NT2/D1 (cell line): ENCODE measurements at regions not wholly inside any gene's neighbourhood (a gene's known extent, or its start where the extent isn't known, plus 50 kb on each side); places are given as distances from the start of the nearest gene placed in this dataset.
"Not testable (repeated sequence)": the region's sequence is repeated elsewhere in the genome, so short reads cannot be mapped to it uniquely, and the experiment has no call there.

Experiments
- DNase-seq: peaks from one replicate; pipeline ENCODE4 v3.0.0-alpha.2; 2011; ENCODE audit warnings: low read depth, low spot score
- H3K27me3 ChIP-seq: 2 replicates; pipeline ENCODE4 v1.6.0; 2011; ENCODE audit warnings: mild to moderate bottlenecking; ENCODE audit not compliant: insufficient read length, insufficient read depth
- H3K36me3 ChIP-seq: 2 replicates; pipeline ENCODE4 v1.6.1; 2011; ENCODE audit warnings: mild to moderate bottlenecking, low read length, mixed read lengths; ENCODE audit not compliant: insufficient read depth, insufficient read length
- H3K4me1 ChIP-seq: 2 replicates; pipeline ENCODE4 v1.5.1; 2011; ENCODE audit not compliant: insufficient read depth, insufficient read length
- H3K4me3 ChIP-seq: 2 replicates; pipeline ENCODE4 v1.5.1; 2011; ENCODE audit warnings: low read depth; ENCODE audit not compliant: insufficient read length
- H3K9ac ChIP-seq: 2 replicates; pipeline ENCODE4 v1.6.0; 2011; ENCODE audit warnings: low read depth; ENCODE audit not compliant: insufficient read length
- H3K9me3 ChIP-seq: 2 replicates; pipeline ENCODE4 v1.5.1; 2011; ENCODE audit warnings: mild to moderate bottlenecking, low read length; ENCODE audit not compliant: insufficient read depth
- SUZ12 ChIP-seq: IDR thresholded peaks from 2 replicates; pipeline ENCODE4 v1.6.1; 2011; ENCODE audit not compliant: insufficient read length, insufficient read depth; ENCODE audit errors: extremely low read depth
- YY1 ChIP-seq: IDR thresholded peaks from 2 replicates; pipeline ENCODE4 v1.6.1; 2011; ENCODE audit not compliant: insufficient read length, insufficient read depth
- ZNF274 ChIP-seq: IDR thresholded peaks from 2 replicates; pipeline ENCODE4 v1.6.1; 2011; ENCODE audit warnings: mild to moderate bottlenecking, low read depth, low read length

DNA sequence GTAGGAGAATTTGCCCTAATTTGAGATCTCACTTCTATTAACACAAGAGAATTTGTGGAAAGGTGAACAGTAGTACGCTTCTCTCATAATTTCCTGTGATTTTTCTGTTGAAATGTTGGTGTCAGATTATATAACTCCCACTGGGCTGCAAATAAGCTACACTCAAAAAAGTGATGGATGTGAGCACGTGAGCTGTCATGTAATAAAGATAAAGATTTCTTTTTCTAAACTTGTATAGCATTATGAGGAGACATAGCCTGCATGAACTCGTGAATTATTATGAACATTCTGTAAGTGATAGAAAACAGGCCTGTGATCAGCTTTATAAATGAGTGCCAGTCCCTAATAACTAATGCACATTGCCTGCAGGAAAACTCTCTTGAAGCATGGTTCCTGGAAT lies 356.6 kb upstream of the ACTRT1 start:
- no peaks in the 10 kb centered on the region for H3K27me3 ChIP-seq

DNA sequence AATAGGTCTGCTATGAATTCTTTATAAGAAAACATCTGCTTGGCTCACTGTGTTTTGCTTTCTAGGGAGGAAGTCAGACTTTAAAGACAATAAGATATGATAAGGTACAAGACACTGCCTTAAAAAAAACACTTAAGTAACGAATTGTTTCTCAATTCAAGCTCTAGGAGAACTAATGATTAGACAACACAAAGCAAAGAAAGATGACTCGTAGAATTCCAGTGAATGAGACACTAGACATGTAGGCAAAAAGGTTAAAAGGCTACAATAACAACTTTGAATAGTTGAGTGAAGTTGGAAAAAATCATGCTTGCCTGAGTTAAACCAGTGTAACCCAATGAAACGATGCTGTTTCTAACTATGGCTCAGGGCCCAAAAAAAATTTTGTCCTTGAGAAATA lies 344.4 kb upstream of the ACTRT1 start:
- H3K36me3 ChIP-seq: no peaks in the 10 kb centered on the region
- no peak for DNase-seq
- H3K9me3 ChIP-seq: no peaks in the 10 kb centered on the region
- no peaks in the 10 kb centered on the region for H3K27me3 ChIP-seq
- H3K4me1 ChIP-seq: no peaks in the 10 kb centered on the region
- TF ChIP-seq YY1 (no peak), ZNF274 (no peak), SUZ12 (no peak)
- no peak overlapping the region for H3K4me3 ChIP-seq
- no peak overlapping the region for H3K9ac ChIP-seq

More for the DNA sequence above, 356.6 kb upstream of the ACTRT1 start:
- Histone ChIP-seq H3K9me3 (no peaks in the 10 kb centered on the region), H3K4me3 (no peak overlapping the region), H3K9ac (no peak overlapping the region), H3K4me1 (no peaks in the 10 kb centered on the region), H3K36me3 (no peaks in the 10 kb centered on the region)
- TF ChIP-seq YY1: no peak
- TF ChIP-seq SUZ12: no peak
- no peak for TF ChIP-seq ZNF274
- no peak for DNase-seq

DNA sequence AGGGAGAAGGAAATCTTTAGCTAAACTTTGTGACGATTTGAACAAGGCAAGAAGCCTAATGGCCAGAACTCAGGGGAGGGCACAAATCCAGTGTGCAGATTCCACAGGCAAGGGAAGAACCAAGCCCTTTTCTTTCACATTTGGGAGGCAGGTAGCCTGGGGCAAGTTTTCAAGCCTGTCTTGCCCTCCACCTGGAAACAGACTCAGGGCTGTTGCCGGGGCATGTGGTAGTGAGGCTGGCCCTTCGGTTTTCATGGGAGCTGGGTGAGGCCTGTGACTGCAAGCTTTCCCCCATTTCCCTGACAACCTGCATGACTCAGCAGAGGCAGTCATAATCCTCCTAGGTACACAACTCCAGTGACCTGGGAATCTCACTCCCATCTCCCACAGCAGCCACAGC lies 331.6 kb upstream of the ACTRT1 start:
- H3K9me3 ChIP-seq, H3K4me3 ChIP-seq, H3K4me1 ChIP-seq, DNase-seq, H3K27me3 ChIP-seq, H3K36me3 ChIP-seq, H3K9ac ChIP-seq: not testable (repeated sequence)

DNA sequence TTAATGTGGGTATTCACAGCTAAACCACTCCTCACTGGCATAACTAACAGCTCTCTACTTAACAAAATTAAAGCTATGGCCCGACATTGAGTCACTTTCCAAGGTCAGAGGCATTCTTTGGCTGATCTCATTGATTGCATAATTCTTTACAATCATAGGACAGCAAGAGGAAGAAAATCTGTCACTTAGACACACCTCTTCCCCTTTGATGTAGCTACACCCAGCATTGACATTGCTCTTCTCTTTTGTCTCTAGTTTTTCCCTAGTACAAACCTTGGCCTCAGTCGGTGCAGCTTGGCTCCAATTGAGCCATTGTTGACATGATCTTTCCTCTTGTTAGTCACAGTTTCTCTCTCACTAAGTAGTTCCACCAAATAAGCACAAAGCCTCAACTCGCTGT lies 313.3 kb upstream of the ACTRT1 start:
- Histone ChIP-seq H3K36me3 (no peaks in the 10 kb centered on the region), H3K9ac (no peak overlapping the region), H3K9me3 (no peaks in the 10 kb centered on the region), H3K4me3 (no peak overlapping the region), H3K4me1 (no peaks in the 10 kb centered on the region), H3K27me3 (no peaks in the 10 kb centered on the region)
- DNase-seq: no peak
- no peak for TF ChIP-seq ZNF274
- no peak for TF ChIP-seq YY1
- no peak for TF ChIP-seq SUZ12

DNA sequence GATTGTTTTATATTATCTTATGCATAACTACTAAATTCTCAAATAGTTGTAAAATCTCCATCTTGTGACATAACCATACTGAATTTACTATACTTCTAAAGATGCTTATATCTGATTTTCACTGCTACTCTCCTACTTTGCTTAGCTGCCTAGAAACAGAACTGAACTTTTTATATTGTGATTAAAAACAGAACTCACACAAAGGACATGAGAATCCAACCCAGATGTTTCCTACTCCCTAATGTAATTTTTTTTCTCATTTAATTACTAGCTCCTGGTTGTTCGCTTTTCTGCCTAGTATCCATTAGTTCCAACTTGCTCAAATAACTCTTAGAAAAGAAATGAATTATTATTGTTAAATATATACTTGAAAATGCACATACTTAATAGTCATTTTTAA lies 283.5 kb upstream of the ACTRT1 start:
- H3K4me1 ChIP-seq: no peaks in the 10 kb centered on the region
- no peaks in the 10 kb centered on the region for H3K9me3 ChIP-seq
- no peak for DNase-seq
- H3K36me3 ChIP-seq: no peaks in the 10 kb centered on the region
- H3K4me3 ChIP-seq: no peak overlapping the region
- no peak for TF ChIP-seq SUZ12
- no peak for TF ChIP-seq ZNF274
- no peak for TF ChIP-seq YY1
- no peak overlapping the region for H3K9ac ChIP-seq
- H3K27me3 ChIP-seq: no peaks in the 10 kb centered on the region

- TF ChIP-seq ZNF274: no peak
- TF ChIP-seq YY1: no peak
- no peak for TF ChIP-seq SUZ12
Observed at GRCh38 chrX:128334821-128335220, 282.6 kb upstream of the ACTRT1 start.

GRCh38 chrX:128310912-128311311 lies 258.7 kb upstream of the ACTRT1 start:
- Histone ChIP-seq H3K9ac (no peak overlapping the region), H3K9me3 (peaks cover 8% of the 10 kb centered on the region; the same call in 1 of the 2 replicates), H3K4me1 (no peaks in the 10 kb centered on the region), H3K36me3 (no peaks in the 10 kb centered on the region), H3K27me3 (no peaks in the 10 kb centered on the region), H3K4me3 (no peak overlapping the region)
- no peak for DNase-seq
- TF ChIP-seq SUZ12: no peak
- no peak for TF ChIP-seq ZNF274

More at GRCh38 chrX:128334821-128335220, 282.6 kb upstream of the ACTRT1 start:
- Histone ChIP-seq H3K4me1 (no peaks in the 10 kb centered on the region), H3K9ac (no peak overlapping the region), H3K9me3 (no peaks in the 10 kb centered on the region), H3K36me3 (no peaks in the 10 kb centered on the region), H3K27me3 (no peaks in the 10 kb centered on the region), H3K4me3 (no peak overlapping the region)
- no peak for DNase-seq

DNA sequence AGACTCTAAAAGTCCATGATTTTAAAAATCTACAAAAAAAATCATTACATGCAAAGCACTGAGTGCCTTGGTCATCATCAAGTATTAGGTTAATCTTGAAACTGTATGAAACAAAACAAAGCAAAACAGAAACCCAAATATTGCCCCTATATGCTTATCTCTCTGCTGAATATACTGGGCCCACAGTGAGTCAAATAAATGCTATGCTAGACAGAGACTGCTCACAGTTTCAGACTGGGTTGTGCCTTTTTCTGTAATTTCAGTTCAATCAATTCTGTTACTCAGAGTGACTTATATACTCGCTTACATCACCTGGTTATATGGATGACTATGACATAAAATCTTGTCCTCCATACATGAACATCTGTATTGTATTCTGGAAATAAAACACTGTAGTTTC lies 257.1 kb upstream of the ACTRT1 start:
- TF ChIP-seq SUZ12 (no peak), ZNF274 (no peak), YY1 (no peak)
- H3K9me3 ChIP-seq: peaks cover 8% of the 10 kb centered on the region; the same call in 1 of the 2 replicates

More for the DNA sequence above, 257.1 kb upstream of the ACTRT1 start:
- no peaks in the 10 kb centered on the region for H3K4me1 ChIP-seq
- DNase-seq: no peak
- H3K27me3 ChIP-seq: no peaks in the 10 kb centered on the region
- H3K9ac ChIP-seq: no peak overlapping the region
- no peak overlapping the region for H3K4me3 ChIP-seq
- no peaks in the 10 kb centered on the region for H3K36me3 ChIP-seq
